Progenitor cell of endocrine pancreas (in vitro differentiated cells): ENCODE measurements at regions not wholly inside any gene's neighbourhood (a gene's known extent, or its start where the extent isn't known, plus 50 kb on each side); places are given as distances from the start of the nearest gene placed in this dataset.
"Not testable (repeated sequence)": the region's sequence is repeated elsewhere in the genome, so short reads cannot be mapped to it uniquely, and the experiment has no call there.

Experiments
- DNase-seq: peaks from one replicate; pipeline ENCODE4 v3.0.0; 2021; ENCODE audit warnings: low spot score; ENCODE audit not compliant: unreplicated experiment
- H3K27ac Mint-ChIP-seq: 2 replicates; pipeline ENCODE4 v1.8.0; 2021; ENCODE audit warnings: mild to moderate bottlenecking, moderate library complexity, mixed read lengths
- H3K27me3 Mint-ChIP-seq: 2 replicates; pipeline ENCODE4 v1.8.0; 2021; ENCODE audit warnings: mixed read lengths
- H3K36me3 Mint-ChIP-seq: 2 replicates; pipeline ENCODE4 v1.8.0; 2022; ENCODE audit warnings: mixed read lengths; ENCODE audit not compliant: insufficient read depth
- H3K4me1 Mint-ChIP-seq: 2 replicates; pipeline ENCODE4 v1.8.0; 2021; ENCODE audit warnings: low read depth, mixed read lengths
- H3K4me3 Mint-ChIP-seq: 2 replicates; pipeline ENCODE4 v1.8.0; 2021; ENCODE audit warnings: low read depth, mild to moderate bottlenecking, moderate library complexity, mixed read lengths
- H3K9me3 Mint-ChIP-seq: 2 replicates; pipeline ENCODE4 v1.8.0; 2021; ENCODE audit warnings: low read depth, mixed read lengths
- CTCF ChIP-seq: fragments of 200-600 bp; sonication (generic); IDR thresholded peaks from one replicate; pipeline ENCODE4 v1.5.0; 2021; ENCODE audit warnings: antibody characterized with exemption, mild to moderate bottlenecking; ENCODE audit not compliant: unreplicated experiment

GRCh38 chr15:26115229-26115943 lies 252.3 kb upstream of the ATP10A start:
- no peak overlapping the region for H3K27ac Mint-ChIP-seq
- no peaks in the 10 kb centered on the region for H3K36me3 Mint-ChIP-seq
- no peak for TF ChIP-seq CTCF
- H3K4me1 Mint-ChIP-seq = peaks cover 8% of the 10 kb centered on the region
- DNase-seq = no peak
- no peaks in the 10 kb centered on the region for H3K9me3 Mint-ChIP-seq
- H3K4me3 Mint-ChIP-seq = no peak overlapping the region
- no peaks in the 10 kb centered on the region for H3K27me3 Mint-ChIP-seq

GRCh38 chr15:26114128-26114527 lies 251.0 kb upstream of the ATP10A start:
- not testable (repeated sequence) for H3K9me3 Mint-ChIP-seq, DNase-seq, H3K4me3 Mint-ChIP-seq

GRCh38 chr15:26113296-26113695 lies 250.2 kb upstream of the ATP10A start:
- Mint-ChIP-seq H3K27me3 (no peaks in the 10 kb centered on the region), H3K4me1 (peaks cover 5% of the 10 kb centered on the region), H3K9me3 (no peaks in the 10 kb centered on the region), H3K27ac (no peak overlapping the region), H3K36me3 (no peaks in the 10 kb centered on the region), H3K4me3 (no peak overlapping the region)
- TF ChIP-seq CTCF = no peak
- no peak for DNase-seq

More at GRCh38 chr15:26114128-26114527, 251.0 kb upstream of the ATP10A start:
- not testable (repeated sequence) for H3K27ac Mint-ChIP-seq, H3K27me3 Mint-ChIP-seq, H3K36me3 Mint-ChIP-seq, H3K4me1 Mint-ChIP-seq

- H3K27ac Mint-ChIP-seq = no peak overlapping the region
- DNase-seq = no peak
- peaks cover 2% of the 10 kb centered on the region for H3K4me1 Mint-ChIP-seq
- no peaks in the 10 kb centered on the region for H3K9me3 Mint-ChIP-seq
- no peaks in the 10 kb centered on the region for H3K36me3 Mint-ChIP-seq
- no peak for TF ChIP-seq CTCF
- no peak overlapping the region for H3K4me3 Mint-ChIP-seq
- H3K27me3 Mint-ChIP-seq = no peaks in the 10 kb centered on the region
Observed at GRCh38 chr15:26109203-26109602, 246.1 kb upstream of the ATP10A start.

- Mint-ChIP-seq H3K9me3 (no peaks in the 10 kb centered on the region), H3K36me3 (no peaks in the 10 kb centered on the region), H3K27me3 (no peaks in the 10 kb centered on the region), H3K27ac (no peak overlapping the region), H3K4me1 (peaks cover 1% of the 10 kb centered on the region), H3K4me3 (no peak overlapping the region)
- TF ChIP-seq CTCF = no peak
- DNase-seq = no peak
Observed at GRCh38 chr15:26106556-26106955, 243.4 kb upstream of the ATP10A start.

GRCh38 chr15:26103002-26103404 lies 239.9 kb upstream of the ATP10A start:
- no peak overlapping the region for H3K27ac Mint-ChIP-seq

More at GRCh38 chr15:26103002-26103404, 239.9 kb upstream of the ATP10A start:
- Mint-ChIP-seq H3K4me3 (no peak overlapping the region), H3K27me3 (peaks cover 7% of the 10 kb centered on the region), H3K4me1 (no peaks in the 10 kb centered on the region), H3K9me3 (no peaks in the 10 kb centered on the region), H3K36me3 (no peaks in the 10 kb centered on the region)
- no peak for TF ChIP-seq CTCF
- DNase-seq = no peak
